ENCODE measurements at regions not wholly inside any gene's neighbourhood (a gene's known extent, or its start where the extent isn't known, plus 50 kb on each side); places are given as distances from the start of the nearest gene placed in this dataset.

DNA sequence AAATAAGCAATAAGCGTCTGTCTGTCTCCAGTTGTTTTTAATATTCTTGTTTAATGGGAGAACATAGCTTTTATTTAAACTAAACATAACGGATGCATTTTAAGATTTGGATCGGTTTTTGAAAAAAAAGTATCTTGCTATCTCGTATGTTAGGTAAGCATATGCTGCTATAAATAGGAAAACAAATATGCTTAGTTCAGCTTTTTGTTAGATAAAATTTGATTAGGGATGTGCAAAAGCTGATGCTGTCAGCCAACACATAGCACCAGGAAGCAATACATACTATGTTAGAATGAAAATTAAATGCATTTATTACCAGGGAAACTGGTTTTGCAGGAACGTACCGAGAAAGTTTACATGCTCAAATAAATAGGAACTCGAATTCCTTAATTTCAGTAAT is 843.1 kb upstream of the WWC1 start:
- no peak for TF ChIP-seq EZH2phosphoT487 (conservative IDR thresholded peaks at IDR 0.05; ENCODE audit: low read length)
- TF ChIP-seq, protein P1, sequence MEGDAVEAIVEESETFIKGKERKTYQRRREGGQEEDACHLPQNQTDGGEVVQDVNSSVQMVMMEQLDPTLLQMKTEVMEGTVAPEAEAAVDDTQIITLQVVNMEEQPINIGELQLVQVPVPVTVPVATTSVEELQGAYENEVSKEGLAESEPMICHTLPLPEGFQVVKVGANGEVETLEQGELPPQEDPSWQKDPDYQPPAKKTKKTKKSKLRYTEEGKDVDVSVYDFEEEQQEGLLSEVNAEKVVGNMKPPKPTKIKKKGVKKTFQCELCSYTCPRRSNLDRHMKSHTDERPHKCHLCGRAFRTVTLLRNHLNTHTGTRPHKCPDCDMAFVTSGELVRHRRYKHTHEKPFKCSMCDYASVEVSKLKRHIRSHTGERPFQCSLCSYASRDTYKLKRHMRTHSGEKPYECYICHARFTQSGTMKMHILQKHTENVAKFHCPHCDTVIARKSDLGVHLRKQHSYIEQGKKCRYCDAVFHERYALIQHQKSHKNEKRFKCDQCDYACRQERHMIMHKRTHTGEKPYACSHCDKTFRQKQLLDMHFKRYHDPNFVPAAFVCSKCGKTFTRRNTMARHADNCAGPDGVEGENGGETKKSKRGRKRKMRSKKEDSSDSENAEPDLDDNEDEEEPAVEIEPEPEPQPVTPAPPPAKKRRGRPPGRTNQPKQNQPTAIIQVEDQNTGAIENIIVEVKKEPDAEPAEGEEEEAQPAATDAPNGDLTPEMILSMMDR (IDR thresholded peaks at IDR 0.05; ENCODE audit: insufficient read depth, low read length, poor library complexity, severe bottlenecking) = no peak

All from SU-DHL-6 (cell line).